ENCODE measurements at regions not wholly inside any gene's neighbourhood (a gene's known extent, or its start where the extent isn't known, plus 50 kb on each side); places are given as distances from the start of the nearest gene placed in this dataset.
"Not testable (repeated sequence)": the region's sequence is repeated elsewhere in the genome, so short reads cannot be mapped to it uniquely, and the experiment has no call there.

- not testable (repeated sequence) for TF ChIP-seq CTCF, POLR2A (IDR thresholded peaks at IDR 0.05)
Observed at GRCh38 chr21:9130817-9131216, 1390.6 kb upstream of the TPTE start.
